NCI-H187 treated with DMSO at 0.1 percent for 48 hours (cell line): ENCODE measurements at regions not wholly inside any gene's neighbourhood (a gene's known extent, or its start where the extent isn't known, plus 50 kb on each side); places are given as distances from the start of the nearest gene placed in this dataset.
A peak's percentile ranks its signal among the peaks of the same experiment; 100 is the strongest.
"Not testable (repeated sequence)": the region's sequence is repeated elsewhere in the genome, so short reads cannot be mapped to it uniquely, and the experiment has no call there.

Experiments
- DNase-seq: peaks from one replicate; lab custom pipeline; 2025; lab: John Stamatoyannopoulos, UW

GRCh38 chr15:26125664-26126063 is 262.5 kb upstream of the ATP10A start:
- DNase-seq = no peak

GRCh38 chr15:26119322-26119721 is 256.2 kb upstream of the ATP10A start:
- no peak for DNase-seq

- DNase-seq = no peak
Observed at GRCh38 chr15:26115229-26115943, 252.3 kb upstream of the ATP10A start.

DNA sequence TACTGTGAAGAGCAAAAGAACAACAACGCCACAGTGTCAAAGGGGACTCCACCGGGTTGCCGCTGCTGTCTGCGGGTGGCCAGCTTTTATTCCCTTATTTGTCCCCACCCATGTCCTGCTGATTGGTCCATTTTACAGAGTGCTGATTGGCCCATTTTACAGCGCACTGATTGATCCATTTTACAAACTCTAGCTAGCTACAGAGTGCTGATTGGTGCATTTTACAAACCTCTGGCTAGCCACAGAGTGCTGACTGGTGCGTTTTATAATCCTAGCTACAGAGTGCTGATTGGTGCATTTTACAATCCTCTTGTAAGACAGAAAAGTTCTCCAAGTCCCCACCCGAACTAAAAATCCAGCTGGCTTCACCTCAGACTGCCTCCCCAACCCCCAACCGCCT is 251.0 kb upstream of the ATP10A start:
- not testable (repeated sequence) for DNase-seq

DNA sequence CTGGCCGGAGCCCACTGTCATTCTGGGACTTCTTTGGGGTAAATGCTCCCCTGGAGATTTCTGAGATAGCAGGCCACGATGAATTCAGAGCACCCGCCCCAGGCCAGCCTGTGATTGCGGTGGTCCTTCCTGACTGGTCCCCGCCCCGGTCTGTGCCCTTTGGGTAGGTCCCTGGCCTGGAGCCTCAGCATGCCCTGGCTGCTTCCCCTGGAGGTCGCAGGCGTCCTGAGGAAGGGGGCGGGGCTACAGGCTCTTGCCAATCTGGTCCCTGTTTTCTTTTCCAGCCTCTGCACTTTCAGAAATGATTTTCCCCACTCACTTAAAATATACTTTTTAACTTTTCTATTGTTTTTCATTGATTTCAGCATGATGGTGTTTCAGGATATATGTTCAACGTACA is 250.2 kb upstream of the ATP10A start:
- DNase-seq = no peak

DNA sequence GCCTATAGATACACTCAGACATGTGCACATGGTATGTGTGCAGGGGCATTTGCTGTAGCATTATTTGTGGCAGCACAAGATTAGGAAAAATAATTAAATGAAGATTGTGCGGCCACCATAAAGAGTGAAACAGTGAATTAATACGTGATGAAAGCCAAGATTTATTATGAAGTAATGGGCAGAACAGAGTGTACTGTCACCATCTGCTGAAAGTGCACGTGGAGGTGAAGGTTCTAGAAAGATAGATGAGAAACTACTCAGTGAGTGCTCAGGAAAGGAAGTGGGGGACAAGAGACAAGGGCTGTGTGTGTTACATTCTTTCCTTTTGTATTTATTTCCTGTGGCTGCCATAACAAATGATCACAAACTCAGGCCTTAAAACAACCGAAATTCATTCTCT is 246.1 kb upstream of the ATP10A start:
- DNase-seq = no peak

DNA sequence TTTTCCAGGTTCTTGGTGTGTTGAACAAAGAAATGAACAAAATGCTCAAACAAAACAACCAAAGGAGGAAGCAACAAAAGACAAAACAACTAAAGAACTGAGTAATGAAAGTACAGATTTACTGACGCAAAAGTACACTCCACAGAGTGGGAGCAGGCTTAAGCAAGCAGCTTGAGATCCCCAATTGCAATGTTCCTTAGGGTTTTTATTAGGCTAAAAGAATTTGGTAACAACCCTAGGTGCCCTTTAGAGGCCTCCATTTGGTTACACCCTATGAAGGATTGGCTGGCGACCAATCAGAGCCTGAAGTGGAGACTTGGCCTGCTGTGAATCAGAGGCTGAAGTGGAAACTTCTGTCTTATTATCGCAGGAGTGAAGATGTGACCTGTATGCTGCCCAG is 243.4 kb upstream of the ATP10A start:
- no peak for DNase-seq

- DNase-seq = no peak
Observed at GRCh38 chr15:26103002-26103404, 239.9 kb upstream of the ATP10A start.

DNA sequence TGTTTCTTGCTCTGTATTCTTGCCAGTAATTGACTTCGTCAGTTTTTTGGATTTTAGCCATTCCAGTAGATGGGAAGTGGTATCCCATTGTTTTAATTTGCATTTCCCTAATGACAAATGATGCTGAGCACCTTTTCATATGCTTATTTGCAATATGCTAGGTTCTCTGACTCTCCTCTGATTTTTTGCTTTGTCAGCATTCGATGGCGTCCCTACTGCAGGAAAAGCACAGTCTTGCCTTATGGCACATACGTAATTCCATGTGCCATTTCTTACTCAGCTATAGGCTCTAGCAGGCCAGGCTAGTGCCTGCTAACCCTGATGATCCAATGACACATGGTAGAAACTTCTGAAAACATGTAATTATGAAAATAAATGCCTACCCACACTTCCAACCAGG is 239.2 kb upstream of the ATP10A start:
- DNase-seq = no peak

DNA sequence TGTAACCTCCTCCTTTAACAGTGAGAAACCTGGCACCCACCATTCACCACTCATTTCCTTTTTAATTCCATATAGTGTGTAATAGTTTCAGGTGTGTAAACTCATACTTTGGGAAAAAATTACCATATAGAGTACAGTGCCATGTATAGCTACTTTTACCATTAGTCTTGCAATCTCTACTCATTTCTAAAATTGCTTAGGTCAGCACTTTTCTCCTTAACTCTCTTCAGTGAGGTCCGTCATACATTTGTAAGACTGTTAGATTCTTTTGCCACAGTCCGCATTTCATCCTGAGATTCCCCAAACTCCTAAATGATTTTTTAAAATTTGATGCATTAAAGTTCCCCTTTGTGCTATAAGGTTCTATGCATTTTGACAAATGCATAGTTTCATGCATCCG is 238.3 kb upstream of the ATP10A start:
- DNase-seq = no peak

DNA sequence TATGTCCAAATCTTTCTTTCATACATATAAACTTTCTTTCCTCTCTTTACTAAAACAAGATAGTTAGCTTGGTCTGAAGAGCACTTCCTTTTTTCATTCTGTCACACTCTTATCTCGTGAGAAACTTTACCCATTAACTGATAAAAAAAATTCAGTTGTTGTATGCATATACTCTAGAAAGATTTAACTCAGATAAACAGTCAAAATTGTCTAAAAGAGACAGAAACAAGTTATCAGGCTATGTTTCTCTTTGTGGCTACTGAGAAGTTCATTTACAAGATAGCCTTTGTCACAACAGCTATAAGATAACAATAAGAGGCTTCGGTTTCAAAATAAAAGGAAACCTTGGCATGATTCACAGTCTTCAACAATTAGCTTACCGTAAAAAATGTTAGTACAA is 235.7 kb upstream of the ATP10A start:
- no peak for DNase-seq

- DNase-seq = no peak
Observed at GRCh38 chr15:26097216-26097615, 234.1 kb upstream of the ATP10A start.

GRCh38 chr15:26096581-26096980 is 233.5 kb upstream of the ATP10A start:
- no peak for DNase-seq

DNA sequence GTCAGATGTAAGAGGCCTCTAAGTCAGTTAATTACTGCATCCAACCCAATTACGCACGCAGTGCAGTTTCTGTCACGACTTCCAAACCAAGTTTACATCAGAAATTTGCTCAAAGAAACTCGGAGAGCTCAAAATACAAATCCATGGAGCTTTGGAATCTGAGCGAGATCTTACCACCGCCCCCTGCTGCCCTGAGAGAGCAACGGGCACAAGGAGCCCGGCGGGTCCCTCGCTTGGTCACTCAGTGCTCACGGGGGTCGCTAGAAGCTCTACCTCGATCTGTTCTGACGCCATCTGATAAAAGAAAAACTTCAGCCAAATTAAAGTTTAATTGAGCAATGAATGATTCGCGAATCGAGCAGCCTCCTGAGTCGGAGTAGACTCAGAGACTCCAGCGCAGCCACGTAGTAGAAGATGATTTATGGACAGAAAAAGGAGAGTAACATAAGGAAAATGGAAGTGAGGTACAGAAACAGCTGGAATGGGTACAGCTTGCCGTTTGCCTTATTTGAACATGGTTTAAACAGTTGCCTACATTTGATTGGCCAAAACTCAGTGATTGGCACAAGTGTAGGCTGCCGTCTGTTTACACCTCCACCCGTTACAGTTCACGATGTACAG is 232.7 kb upstream of the ATP10A start:
- no peak for DNase-seq

GRCh38 chr15:26091184-26091583 is 228.1 kb upstream of the ATP10A start:
- DNase-seq = no peak

- no peak for DNase-seq
Observed at GRCh38 chr15:26087881-26088280, 224.8 kb upstream of the ATP10A start.

DNA sequence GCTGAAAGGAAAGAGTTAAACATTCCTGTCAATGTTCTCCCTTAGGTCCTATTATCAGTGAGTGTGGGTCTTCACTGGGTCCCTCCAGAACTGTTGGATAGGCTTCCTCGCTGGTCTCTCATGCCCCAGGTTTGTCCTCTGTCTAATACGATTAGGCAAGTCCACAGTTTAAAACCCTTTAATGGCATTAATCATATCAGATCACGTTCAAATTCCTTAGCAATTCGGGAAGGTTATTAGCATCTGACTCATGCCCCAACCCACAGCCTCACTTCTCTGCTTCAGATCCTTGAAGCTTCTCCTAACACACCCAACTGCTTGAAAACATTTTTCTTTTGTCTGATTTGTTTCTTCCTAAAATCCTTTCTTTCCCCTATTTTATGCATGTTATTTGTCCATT is 224.3 kb upstream of the ATP10A start:
- no peak for DNase-seq

GRCh38 chr15:26084771-26085170 is 221.6 kb upstream of the ATP10A start:
- DNase-seq = no peak

- no peak for DNase-seq
Observed at GRCh38 chr15:26083896-26084295, 220.8 kb upstream of the ATP10A start.

DNA sequence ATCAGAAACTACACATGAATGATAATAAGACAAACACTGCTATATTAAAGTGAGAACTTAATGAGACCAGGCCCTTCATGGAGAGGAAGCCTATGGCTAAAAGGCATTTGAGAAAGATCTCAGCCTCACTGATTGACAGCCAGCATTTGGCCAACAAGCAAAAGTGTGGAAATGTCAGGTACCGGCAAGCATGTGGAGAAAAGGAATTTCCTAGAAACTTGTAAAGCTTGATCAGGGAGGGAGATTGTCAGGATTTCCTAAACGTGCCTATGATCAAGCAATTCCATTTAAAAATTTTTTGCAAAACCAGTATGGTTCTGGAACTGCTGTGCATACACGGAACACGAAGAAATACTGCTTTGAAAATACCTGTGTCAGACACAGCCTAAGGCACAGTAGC is 220.3 kb upstream of the ATP10A start:
- DNase-seq = no peak

- peak; percentile 18 for DNase-seq
Observed at GRCh38 chr15:26082221-26083109, 219.3 kb upstream of the ATP10A start.

DNA sequence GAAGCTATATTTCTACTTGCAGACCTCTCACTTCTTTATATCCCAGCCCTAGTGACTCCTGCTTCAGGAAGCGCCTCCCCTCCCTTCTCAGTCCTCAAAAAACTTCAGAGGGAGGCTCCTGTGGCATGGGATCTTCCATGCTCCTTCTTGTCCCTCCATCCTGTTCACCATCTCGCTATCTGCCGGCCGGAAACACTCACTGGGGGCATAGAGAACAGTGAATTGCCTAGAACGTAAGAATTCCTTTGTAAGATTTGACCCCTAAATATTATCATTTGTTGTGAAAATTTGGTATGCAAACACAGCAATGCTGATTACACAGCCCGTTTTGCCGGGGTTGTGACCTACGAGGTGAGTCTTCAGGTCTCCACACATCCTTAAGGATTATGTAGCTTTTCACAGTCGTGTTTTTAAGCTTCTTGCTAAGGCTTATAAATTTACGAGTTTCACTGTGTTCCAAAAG is 218.7 kb upstream of the ATP10A start:
- DNase-seq = no peak

GRCh38 chr15:26075770-26076169 is 212.6 kb upstream of the ATP10A start:
- DNase-seq = no peak
